ENCODE measurements at regions not wholly inside any gene's neighbourhood (a gene's known extent, or its start where the extent isn't known, plus 50 kb on each side); places are given as distances from the start of the nearest gene placed in this dataset.

GRCh38 chr4:163273922-163274321 is 58.5 kb downstream of the NPY1R start:
- no peaks in the 10 kb centered on the region for H3K9me3 Mint-ChIP-seq
- H3K27ac Mint-ChIP-seq (ENCODE audit: unreplicated experiment), result no peak overlapping the region
- H3K4me3 Mint-ChIP-seq, result no peak overlapping the region
- no peak for DNase-seq (ENCODE audit: low read depth, low spot score)
- no peak for TF ChIP-seq CTCF (conservative IDR thresholded peaks at IDR 0.05)
- no peaks in the 10 kb centered on the region for H3K27me3 Mint-ChIP-seq (ENCODE audit: low read depth)
- H3K4me1 Mint-ChIP-seq, result no peaks in the 10 kb centered on the region
- no peaks in the 10 kb centered on the region for H3K36me3 Mint-ChIP-seq (ENCODE audit: low read depth)

- no peaks in the 10 kb centered on the region for H3K9me3 Mint-ChIP-seq
- no peak overlapping the region for H3K27ac Mint-ChIP-seq (ENCODE audit: unreplicated experiment)
- DNase-seq (ENCODE audit: low read depth, low spot score), result no peak
- H3K4me1 Mint-ChIP-seq, result no peaks in the 10 kb centered on the region
- H3K36me3 Mint-ChIP-seq (ENCODE audit: low read depth), result no peaks in the 10 kb centered on the region
- H3K4me3 Mint-ChIP-seq, result no peak overlapping the region
- no peaks in the 10 kb centered on the region for H3K27me3 Mint-ChIP-seq (ENCODE audit: low read depth)
- TF ChIP-seq CTCF (conservative IDR thresholded peaks at IDR 0.05), result no peak
Measured at GRCh38 chr4:163273203-163273602, 59.2 kb downstream of the NPY1R start.

- no peaks in the 10 kb centered on the region for H3K36me3 Mint-ChIP-seq (ENCODE audit: low read depth)
- no peak for DNase-seq (ENCODE audit: low read depth, low spot score)
- no peaks in the 10 kb centered on the region for H3K4me1 Mint-ChIP-seq
- no peaks in the 10 kb centered on the region for H3K9me3 Mint-ChIP-seq
- no peak overlapping the region for H3K27ac Mint-ChIP-seq (ENCODE audit: unreplicated experiment)
- no peak for TF ChIP-seq CTCF (conservative IDR thresholded peaks at IDR 0.05)
- H3K4me3 Mint-ChIP-seq, result no peak overlapping the region
- no peaks in the 10 kb centered on the region for H3K27me3 Mint-ChIP-seq (ENCODE audit: low read depth)
Measured at GRCh38 chr4:163271555-163272127, 60.8 kb downstream of the NPY1R start.

GRCh38 chr4:163269869-163270268 is 62.5 kb downstream of the NPY1R start:
- Mint-ChIP-seq H3K27me3 (ENCODE audit: low read depth) (no peaks in the 10 kb centered on the region), H3K36me3 (ENCODE audit: low read depth) (no peaks in the 10 kb centered on the region), H3K9me3 (no peaks in the 10 kb centered on the region), H3K4me1 (no peaks in the 10 kb centered on the region), H3K27ac (ENCODE audit: unreplicated experiment) (no peak overlapping the region), H3K4me3 (no peak overlapping the region)
- no peak for DNase-seq (ENCODE audit: low read depth, low spot score)
- no peak for TF ChIP-seq CTCF (conservative IDR thresholded peaks at IDR 0.05)

GRCh38 chr4:163269166-163269565 is 63.2 kb downstream of the NPY1R start:
- Mint-ChIP-seq H3K27ac (ENCODE audit: unreplicated experiment) (no peak overlapping the region), H3K27me3 (ENCODE audit: low read depth) (no peaks in the 10 kb centered on the region), H3K36me3 (ENCODE audit: low read depth) (no peaks in the 10 kb centered on the region), H3K4me1 (no peaks in the 10 kb centered on the region), H3K9me3 (no peaks in the 10 kb centered on the region), H3K4me3 (no peak overlapping the region)
- no peak for DNase-seq (ENCODE audit: low read depth, low spot score)
- TF ChIP-seq CTCF (conservative IDR thresholded peaks at IDR 0.05), result no peak

GRCh38 chr4:163264934-163265333 is 67.5 kb downstream of the NPY1R start:
- H3K4me1 Mint-ChIP-seq, result no peaks in the 10 kb centered on the region

More at GRCh38 chr4:163264934-163265333, 67.5 kb downstream of the NPY1R start:
- Mint-ChIP-seq H3K9me3 (no peaks in the 10 kb centered on the region), H3K36me3 (ENCODE audit: low read depth) (no peaks in the 10 kb centered on the region), H3K27me3 (ENCODE audit: low read depth) (no peaks in the 10 kb centered on the region), H3K27ac (ENCODE audit: unreplicated experiment) (no peak overlapping the region), H3K4me3 (no peak overlapping the region)
- no peak for TF ChIP-seq CTCF (conservative IDR thresholded peaks at IDR 0.05)
- no peak for DNase-seq (ENCODE audit: low read depth, low spot score)

Data from neural crest cell (in vitro differentiated cells).